AG08396 (cell line): ENCODE measurements at regions not wholly inside any gene's neighbourhood (a gene's known extent, or its start where the extent isn't known, plus 50 kb on each side); places are given as distances from the start of the nearest gene placed in this dataset.
A peak's percentile ranks its signal among the peaks of the same experiment; 100 is the strongest.

Experiments
- DNase-seq: peaks from one replicate; pipeline ENCODE4 v3.0.0; 2012; ENCODE audit warnings: low spot score, mixed read lengths

DNA sequence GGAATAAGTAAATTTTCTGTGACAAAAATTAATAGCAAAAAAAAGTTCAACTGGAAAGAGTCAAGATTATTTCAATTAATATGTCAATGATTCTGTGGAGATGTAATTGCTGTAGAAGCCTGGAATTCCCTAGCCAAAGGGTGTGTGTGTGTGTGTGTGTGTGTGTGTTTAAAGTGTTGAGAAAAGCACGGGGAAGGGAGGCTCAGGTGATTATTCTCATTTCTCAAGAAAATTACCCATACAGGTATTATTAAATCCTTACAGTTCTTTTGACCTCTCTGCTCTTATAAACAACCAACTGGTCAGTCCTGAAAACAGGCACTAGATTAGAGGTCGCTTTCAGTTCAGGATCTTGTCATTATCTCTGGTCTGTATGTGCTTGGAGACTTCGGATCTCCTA, 129.3 kb upstream of the SASH1 start:
- no peak for DNase-seq

DNA sequence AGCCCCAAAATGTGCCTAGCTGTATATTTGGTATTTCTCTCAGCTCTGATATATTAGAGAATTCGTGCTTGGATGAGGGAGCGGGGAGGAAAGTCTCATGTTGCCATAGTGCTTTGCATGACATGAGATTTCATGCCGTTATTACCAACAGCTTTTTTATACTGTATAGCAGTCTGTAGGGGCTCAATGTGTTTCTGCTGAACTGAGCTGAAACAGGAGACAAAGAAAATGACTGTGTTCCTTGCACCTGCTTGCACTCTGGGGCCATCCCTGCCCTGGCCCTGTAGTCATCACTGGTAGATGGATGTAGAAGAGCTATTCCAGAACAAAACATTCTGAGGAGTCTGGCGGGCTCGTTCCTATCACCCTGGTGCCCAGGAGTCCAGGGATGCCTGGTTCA, 128.0 kb upstream of the SASH1 start:
- DNase-seq, result no peak

DNA sequence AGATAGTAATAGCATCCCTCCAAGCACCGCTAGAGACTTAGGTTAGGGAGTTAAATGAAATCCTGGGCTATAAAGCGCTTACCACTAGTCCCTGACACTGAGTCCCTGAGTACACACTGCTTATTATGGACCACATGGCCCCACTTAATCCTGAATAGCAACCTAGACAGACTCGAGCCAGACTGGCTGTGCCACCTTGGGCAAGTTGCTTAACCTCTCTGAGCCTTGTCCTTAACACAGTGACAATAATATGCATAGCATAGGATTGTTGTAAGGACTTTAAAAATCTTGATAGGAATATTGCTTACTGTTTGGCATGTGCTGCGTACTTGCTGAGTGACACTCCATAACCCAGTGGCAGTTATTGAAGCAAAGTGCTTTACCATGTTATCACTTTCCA, 125.6 kb upstream of the SASH1 start:
- DNase-seq, result no peak

DNA sequence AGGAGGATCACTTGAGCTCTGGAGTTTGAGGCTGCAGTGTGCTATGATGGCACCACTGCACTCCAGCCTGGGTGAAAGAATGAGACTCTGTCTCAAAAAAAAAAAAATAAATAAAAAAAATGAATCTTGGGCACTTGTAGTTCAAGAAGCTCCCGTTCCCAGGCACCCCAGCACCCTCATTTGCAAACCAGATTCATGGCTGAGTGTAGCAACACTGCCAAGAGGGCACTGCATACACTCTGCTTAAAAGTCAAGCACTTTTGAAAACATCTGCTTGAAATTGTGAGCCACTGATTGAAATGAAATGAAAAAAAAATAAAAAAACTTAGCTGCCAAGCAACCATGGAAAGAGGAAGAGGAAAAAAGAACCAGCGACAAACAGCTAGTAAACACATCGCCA, 124.7 kb upstream of the SASH1 start:
- DNase-seq, result no peak

DNA sequence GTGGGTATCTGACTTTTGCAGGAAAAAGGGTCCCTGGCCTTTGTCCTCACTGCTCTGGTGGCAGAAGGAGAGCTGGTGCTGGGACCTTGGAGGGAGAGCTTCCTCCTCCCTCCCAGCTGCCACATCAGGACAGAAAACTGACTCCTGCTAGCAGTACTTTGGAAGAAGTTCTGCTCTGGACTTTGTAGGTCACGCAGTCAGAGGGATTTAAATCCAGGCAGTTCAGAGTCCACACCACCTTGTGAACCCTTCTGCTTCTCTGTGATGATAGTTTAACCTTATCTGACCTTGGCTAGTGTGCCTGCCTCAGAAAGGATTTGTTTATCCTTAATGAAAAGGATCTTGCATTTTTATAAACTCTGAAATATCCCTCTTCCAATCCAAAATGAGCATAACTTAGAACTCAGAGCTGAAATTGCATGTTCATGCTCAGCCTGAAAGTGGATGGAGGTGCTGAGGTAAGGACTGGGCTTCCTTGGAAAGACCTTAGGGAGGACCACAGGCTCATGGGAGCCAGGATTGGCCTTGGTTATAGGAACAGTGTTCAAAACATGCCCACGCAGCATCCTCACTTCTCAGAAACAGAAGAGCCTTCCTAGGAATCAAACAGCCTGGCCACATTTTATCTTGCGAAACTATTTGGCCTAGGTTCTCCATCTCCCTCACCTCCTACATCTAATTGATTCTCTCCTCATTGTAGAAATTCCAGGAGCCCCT, 123.9 kb upstream of the SASH1 start:
- DNase-seq, result no peak

DNA sequence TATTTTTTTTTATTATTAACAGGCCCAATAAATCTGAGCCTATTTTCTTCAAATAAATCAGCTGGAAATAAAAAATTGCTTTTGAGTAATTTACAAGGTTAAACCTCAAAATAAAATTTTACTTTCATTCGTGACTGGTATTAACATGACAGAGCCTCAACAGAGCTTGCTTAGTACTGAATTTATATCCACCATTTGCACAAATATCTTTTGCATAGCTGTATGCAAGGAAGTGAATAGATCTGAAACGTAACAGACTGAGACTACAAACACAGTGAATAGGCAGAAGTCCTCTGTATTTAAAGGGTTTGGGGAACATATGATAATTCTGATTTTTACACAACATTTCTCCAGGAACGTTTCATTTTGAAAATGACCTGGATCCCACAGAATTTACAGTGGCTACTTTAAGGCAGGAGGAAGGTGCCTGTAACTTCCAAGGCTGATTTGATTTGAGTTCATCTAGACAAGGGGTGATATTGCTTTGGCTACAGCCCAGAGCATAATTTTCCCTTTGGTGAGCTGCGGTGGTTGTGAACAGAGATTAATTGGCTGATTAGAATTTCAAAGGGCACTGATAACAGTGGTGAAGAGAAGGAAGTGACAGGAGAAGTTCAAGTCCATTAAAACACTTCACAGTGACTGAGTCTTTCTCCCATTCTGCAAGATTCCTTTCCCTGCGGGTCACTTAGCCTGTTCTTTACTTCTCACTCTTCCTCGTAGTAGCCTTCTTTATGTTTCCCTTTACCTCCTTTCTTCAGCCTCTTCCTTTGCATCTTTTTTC, 121.2 kb upstream of the SASH1 start:
- DNase-seq, result no peak

DNA sequence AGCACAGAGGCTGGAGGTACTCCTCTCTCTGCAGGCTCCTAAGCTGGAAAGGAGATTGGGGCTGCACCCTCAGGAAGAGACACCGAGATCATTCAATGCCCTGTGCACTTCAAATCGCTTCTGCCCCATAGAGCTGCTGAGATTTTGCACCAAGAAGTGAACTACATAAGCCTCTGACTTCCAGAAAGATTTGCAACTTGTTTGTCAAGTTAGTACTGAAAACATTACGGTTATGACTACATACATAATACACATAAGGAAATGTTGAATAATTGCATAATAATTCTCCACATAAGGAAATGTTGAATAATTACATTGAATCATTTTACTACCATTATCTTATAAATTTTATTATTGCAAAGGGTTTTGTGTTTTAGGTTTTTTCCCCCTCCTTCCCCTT, 120.3 kb upstream of the SASH1 start:
- no peak for DNase-seq

DNA sequence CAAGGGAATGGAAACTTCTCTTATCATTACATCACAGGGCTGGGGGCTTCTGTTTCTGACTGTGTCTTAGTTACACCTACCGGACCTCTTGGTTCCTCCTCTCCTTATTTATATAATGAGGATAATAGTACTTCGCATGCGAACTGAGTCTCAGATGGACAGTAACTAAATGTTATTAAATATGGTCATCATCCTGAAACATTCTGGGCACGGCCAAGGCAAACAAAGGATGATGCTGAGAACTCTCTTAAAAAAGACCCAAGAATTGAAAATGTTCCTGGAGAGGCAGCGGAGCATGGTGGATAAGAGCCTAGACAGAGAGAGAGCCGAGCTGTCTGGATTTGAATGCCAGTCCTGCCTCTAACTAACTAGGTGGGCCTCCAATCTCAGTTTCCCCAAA, 119.8 kb upstream of the SASH1 start:
- no peak for DNase-seq

DNA sequence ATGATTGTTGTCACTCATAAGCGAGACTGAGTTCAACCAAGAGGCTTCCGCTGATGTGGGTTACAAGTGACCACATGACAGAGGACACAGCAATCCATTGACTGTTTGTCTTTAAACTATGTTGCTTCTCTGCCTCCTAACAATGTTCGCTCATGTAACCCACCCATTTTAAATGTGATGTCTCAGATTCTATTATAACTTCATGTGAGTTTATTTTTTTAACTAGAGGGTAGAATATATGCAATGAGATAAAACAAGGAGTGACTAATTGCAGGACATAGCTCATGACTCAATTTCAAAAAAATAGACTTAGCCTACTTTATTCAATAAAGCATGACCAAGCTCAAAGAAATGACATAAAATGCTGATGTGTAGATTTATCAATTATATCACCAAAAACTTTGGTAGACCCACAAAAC, 119.2 kb upstream of the SASH1 start:
- no peak for DNase-seq

DNA sequence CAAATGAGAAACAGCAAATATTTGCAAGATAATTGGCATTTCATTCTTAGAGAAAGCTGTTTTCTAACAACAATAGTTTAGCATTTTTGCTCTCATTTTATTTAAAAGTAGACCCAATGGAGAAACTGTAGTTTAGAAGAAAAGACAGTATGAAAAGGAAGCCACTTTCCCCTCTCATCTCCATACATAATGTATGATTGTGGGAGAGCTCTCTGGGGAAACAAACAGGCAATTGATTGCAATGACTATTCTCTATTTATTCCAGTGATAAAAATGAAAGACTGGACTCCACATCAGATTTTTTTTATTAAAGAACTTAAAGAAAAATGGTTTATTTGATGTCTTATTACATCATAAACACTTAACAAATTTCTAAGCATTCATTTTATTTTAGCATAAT, 116.8 kb upstream of the SASH1 start:
- DNase-seq, result no peak

DNA sequence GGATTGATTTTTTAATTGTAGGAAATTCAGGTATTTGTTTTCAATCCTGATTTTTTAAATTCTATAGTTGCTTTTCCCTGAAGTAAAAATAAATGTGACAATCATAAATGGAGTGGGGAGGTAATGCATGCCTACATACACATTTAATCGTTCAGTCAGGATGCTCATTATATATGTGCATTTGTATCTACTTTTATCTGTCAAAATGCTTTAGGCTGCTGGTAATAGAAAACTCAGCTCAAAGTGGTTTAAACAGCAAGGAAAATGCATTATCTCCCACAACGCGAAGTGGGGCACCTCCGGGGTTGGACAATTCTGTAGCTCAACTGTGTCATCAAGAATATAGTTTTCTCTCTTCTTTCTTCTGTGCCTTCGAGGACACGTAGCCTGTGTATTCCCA, 116.4 kb upstream of the SASH1 start:
- no peak for DNase-seq

DNA sequence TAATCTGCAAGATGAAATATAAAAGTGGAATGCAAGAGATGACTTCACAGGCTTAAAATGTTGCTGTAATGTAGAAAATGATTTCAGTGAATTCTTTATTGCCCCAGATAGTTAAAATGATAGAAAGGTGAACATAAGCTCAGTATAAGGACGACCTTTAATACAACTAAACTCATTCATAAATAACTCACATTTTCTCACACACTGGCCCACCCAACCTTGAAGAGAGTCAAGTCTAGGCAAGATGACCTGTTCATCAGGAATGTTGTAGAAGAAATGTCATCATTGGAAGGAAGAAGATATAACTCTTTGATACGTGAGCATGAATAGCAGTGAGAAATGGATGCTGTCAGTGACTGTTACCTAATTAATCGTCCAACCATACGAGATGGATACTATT, 111.1 kb upstream of the SASH1 start:
- DNase-seq, result no peak

DNA sequence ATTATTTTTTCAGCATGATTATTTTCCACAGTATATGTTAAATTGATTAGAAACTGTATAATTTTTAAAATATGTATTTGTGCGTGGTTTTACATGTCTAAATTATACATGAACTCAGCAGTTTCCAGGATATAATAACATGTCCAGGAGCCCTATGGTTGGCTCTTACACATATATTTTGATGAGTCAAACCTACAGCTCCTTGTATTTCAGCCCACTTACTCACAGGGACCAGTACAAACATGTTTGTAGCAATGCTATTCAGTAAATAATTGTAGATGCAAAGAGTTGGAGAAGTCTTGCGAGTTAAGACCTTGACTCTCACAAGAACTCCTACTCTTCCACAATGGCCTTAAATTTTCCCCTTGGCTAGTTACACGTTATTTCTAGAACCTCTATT, 107.2 kb upstream of the SASH1 start:
- DNase-seq, result no peak

DNA sequence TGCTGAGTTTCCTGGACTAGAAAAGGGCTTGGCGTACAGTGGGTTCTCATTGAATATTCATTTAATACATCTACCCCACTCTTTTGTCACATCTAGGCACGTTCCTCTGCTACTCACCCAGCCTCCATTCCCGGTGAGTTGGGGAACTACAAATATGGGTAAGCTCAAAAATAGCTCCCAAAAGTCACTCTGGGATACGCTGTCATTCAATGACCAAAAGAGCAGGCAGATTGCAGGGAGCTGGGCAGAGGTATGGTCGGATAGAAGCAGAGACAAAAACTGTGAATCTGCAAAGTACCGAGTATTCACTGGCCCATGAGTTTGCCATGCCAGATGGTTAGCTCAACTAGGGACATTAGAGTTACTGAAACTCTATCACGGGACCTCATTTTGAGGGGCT, 103.9 kb upstream of the SASH1 start:
- DNase-seq, result no peak

DNA sequence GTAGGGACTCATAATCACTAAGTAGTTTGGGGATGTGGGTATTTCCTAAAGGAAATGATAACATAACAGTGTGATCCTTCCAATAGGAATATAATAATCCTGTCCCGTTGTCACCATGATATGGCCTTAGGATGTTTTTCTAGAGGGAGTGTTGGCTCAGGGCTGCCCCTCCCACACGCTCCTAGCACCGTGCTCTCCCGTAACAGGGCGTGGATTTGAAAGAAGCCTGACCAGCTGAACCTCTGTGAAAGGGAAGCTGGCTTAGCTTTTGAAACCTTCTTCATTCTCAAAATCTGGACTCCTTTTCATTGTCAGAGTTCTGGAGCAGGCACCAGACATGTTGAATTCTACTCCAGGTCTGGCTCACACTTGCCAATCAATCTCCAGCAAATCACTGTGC, 103.4 kb upstream of the SASH1 start:
- no peak for DNase-seq

DNA sequence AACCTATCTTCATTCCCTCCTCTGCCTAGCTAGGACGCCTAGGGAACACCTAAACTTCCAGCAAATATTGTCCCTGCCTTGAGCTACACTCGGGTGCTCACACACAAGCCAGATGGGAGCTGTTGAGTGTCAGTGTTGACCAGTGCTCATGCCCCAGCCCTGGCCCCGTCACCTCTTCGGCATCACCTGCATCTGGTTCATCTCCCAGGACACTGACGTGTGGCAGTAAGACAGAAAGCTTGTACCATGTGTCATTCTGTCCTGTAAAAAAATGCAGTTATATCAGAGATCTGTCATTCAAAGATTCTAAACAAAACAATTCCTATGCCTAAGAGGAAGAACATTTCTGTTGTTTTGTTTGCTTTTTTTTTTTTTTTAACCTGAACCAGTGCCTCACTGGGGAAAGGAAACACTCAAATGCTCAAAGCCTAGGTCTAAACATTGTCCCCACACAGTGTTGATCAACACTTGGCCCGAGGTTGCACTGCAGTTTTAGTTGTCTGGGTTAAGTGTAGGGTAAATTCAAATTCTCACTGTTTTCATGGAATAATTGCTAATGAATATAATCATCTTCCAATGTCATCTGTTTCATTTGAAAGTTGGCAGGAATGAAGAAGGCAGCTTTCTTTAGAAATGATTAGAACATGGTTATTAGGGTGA, 102.7 kb upstream of the SASH1 start:
- DNase-seq, result no peak

DNA sequence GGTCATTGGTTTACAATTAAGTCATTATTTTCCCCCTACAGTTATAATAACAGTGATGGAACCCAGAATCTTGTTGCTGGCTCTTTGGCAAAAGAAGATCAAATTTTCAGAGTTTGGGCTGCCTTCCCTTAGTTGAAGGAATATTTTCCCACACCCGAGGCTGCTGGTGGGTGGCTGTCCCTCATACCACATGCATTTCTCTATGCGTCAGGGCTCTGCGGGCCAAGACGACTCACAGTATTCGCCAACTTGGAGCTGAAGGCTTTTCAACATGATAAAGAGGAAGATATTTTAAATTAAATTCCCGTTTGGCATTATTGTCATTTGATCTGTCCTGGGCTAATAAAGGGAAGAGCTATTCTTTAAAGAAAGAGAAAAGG, 102.2 kb upstream of the SASH1 start:
- peak; percentile 53 for DNase-seq

DNA sequence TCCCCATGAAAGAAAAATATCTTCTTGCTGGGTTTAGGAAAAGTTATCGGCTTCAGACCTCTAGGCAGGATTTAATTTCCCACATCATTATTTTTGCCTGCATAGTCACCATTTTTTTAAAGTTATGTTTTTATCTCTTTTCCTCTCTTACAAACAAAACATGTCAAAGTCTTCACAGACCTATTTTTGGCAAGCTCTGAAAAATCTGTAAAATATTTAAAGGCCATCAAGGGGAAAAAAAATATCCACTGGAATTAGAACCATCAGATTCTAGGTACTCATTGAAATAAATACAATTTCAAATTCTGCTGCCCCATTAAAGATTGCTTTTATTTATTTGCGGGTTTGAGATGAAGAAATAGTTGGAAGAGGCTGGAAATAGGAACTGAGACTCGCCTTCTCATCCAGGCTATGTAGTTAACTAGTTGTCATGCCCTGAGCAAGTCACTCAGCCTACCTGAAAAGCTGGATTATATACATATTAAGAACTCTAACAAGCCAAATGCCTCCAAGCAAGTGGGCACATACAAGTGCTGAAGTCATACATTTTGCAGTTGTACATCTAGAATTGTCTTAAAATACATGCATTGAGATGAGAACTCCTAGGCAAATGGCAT, 101.7 kb upstream of the SASH1 start:
- no peak for DNase-seq

DNA sequence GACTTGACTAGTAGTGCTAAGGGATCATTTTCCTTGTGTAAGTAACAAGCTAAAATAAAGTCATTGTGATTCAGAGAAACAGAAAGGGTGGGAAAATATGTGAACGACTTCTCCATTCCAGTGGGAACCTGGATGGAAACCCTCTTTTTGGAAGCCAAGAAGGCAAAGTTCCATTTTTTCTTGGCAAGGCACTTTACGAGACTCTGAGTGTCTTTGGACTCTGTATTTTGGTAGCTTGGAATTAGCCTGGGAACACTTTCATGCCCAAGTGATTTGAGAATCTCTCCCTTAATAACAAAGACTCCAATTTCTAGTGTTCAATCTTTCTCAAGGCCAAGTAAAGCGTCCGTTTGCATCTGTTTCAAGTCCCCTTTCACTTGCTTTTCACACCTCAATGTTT, 100.5 kb upstream of the SASH1 start:
- DNase-seq, result no peak

DNA sequence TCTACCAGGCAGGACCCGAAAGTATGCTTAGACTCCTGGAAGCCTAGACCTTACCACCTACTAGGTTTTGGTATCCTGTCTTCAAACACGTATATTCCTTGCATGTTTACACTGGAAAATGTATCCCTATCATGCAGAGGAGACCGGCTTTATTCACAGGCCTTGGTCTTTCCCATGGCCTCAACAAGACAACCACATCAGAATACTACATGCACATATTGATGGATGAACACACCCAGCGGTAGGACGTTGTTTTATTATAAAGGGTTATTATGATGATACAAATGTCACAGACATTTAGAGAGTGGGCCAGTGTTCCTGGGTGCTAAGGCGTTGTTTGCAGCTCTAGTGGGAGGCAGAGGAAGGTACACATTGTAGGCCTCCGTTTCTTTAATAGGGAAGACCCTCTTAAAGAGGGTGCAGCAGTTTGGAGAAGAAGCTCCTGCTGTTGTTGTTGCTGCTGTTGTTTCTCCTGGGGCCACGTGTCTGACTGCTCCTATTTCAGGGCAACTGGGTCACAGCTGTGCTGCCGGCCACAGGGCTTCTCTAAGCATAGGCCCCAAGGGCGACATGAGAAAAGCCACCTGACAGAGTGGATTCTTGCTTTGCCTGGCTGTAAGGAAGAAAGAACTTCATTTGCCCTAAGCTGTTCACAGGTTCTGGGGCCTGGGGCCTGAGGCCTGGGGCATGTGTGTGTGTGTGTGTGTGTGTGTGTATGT, 98.3 kb upstream of the SASH1 start:
- no peak for DNase-seq

DNA sequence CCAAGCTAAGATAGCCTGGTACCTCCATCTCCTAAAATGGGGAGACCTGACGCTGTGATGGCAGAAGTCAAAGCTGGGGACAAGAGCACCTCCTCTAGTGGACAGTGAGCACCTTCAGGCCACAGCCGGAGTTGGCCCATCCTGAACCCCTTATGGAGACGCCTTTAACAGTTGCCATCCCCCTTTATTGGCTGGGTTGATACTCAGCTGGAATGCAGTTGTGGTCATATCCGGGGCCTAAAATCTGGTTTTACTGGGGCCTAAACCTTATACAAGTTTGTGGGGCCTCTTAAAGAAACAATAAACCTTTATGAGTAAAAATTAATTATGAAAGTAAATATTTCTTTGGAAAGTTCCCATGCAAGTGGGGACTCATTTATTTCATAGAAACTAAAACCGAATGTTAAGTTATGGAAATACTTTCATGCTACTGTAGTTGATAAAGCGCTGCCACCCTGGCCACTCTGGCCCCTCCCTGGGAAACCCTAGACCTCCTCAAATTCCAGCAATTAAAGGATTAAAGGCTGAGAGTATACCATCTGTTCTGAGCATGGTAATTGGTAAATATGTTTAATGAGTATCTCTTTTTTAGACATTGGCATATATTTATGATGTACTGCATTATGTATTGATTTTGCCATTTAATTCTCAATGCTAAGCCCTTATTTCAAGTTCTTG, 95.1 kb upstream of the SASH1 start:
- DNase-seq, result no peak

DNA sequence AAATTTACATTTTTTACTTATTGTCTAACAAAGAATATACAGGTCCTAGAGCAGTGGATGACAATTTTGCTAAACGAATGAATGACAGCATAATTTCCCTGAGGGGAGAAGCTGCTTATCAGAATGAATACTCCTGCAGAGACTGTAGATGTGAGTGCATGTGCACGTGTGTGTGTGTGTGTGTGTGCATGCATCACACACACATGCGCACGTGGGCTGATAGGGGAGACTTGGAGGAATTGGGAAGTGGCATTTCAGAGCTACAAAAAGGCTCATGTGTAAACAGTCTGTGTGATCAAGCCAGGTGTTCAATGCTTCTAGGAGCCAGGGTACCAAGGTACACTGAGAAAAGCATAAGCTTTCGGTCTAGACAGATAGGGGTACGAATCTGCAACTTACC, 93.5 kb upstream of the SASH1 start:
- no peak for DNase-seq
